A549 (cell line): ENCODE measurements at regions not wholly inside any gene's neighbourhood (a gene's known extent, or its start where the extent isn't known, plus 50 kb on each side); places are given as distances from the start of the nearest gene placed in this dataset.
"Not testable (repeated sequence)": the region's sequence is repeated elsewhere in the genome, so short reads cannot be mapped to it uniquely, and the experiment has no call there.

Experiments used
- CBX8 ChIP-seq: fragments of 200-600 bp; sonication (generic); IDR thresholded peaks from 2 replicates; pipeline ENCODE4 v1.6.1; 2016
- EP300 ChIP-seq, 2 experiments: fragments of >200 bp; sonication (Bioruptor Twin); formaldehyde crosslinking; IDR thresholded peaks; 2 replicates in 1 of 2; 3 replicates in 1 of 2; pipeline ENCODE4 v1.6.1; 2016 to 2017
- ESRRA ChIP-seq: fragments of 150-350 bp; IDR thresholded peaks from 2 replicates; pipeline ENCODE4 v1.6.1; 2014; ENCODE audit warnings: mild to moderate bottlenecking, low read length, borderline replicate concordance
- JUN ChIP-seq, 2 experiments: fragments of >200 bp; sonication (Bioruptor Twin); formaldehyde crosslinking; IDR thresholded peaks; 2 replicates in 1 of 2; 3 replicates in 1 of 2; pipeline ENCODE4 v1.6.1; 2016 to 2017
- POLR2A ChIP-seq: IDR thresholded peaks from 2 replicates; pipeline ENCODE4 v1.6.1; 2012; ENCODE audit warnings: mild to moderate bottlenecking, low read length
- RNF2 ChIP-seq: fragments of 200-600 bp; sonication (generic); IDR thresholded peaks from 2 replicates; pipeline ENCODE4 v1.6.1; 2016; ENCODE audit warnings: low read depth, mild to moderate bottlenecking, antibody characterized with exemption, moderate library complexity, borderline replicate concordance
- ZC3H11A ChIP-seq: fragments of 450-650 bp; IDR thresholded peaks from 2 replicates; pipeline ENCODE4 v1.6.1; 2014; ENCODE audit warnings: antibody characterized with exemption, mild to moderate bottlenecking
- TF ChIP-seq, protein P1 (sequence below): fragments of >200 bp; sonication (Bioruptor Twin); formaldehyde crosslinking; IDR thresholded peaks from 3 replicates; pipeline ENCODE4 v1.5.1; 2016
- TF ChIP-seq, protein P2 (sequence below): IDR thresholded peaks from 2 replicates; pipeline ENCODE4 v1.6.1; 2012; ENCODE audit warnings: low read depth, borderline replicate concordance
- TF ChIP-seq, protein P3 (sequence below): fragments of 200-600 bp; sonication (generic); IDR thresholded peaks from 2 replicates; pipeline ENCODE4 v1.6.1; 2016; ENCODE audit warnings: antibody characterized with exemption, mild to moderate bottlenecking, moderate library complexity
- TF ChIP-seq, protein P4 (sequence below): IDR thresholded peaks from 2 replicates; pipeline ENCODE4 v1.6.1; 2012

DNA sequence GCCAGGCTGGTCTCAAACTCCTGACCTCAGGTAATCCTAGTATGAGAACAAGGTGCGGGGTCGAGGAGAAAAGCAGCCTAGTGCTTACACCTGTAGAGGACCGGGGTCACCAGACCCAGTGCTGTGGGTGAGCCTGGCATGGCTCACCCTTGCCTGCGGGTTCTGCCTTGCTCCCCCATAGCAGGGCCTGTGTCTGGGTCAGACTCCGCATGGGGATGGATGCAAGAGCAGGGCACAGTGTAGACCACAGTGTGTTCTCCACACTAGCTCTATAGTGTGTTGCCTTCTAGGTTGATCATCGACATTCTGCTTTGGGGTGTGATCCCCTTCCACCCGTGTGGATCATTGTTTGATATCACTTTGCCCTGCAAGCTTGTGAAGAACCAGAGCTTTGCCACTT lies 135.7 kb downstream of the TP53TG3F start:
- TF ChIP-seq, protein P1, sequence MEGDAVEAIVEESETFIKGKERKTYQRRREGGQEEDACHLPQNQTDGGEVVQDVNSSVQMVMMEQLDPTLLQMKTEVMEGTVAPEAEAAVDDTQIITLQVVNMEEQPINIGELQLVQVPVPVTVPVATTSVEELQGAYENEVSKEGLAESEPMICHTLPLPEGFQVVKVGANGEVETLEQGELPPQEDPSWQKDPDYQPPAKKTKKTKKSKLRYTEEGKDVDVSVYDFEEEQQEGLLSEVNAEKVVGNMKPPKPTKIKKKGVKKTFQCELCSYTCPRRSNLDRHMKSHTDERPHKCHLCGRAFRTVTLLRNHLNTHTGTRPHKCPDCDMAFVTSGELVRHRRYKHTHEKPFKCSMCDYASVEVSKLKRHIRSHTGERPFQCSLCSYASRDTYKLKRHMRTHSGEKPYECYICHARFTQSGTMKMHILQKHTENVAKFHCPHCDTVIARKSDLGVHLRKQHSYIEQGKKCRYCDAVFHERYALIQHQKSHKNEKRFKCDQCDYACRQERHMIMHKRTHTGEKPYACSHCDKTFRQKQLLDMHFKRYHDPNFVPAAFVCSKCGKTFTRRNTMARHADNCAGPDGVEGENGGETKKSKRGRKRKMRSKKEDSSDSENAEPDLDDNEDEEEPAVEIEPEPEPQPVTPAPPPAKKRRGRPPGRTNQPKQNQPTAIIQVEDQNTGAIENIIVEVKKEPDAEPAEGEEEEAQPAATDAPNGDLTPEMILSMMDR = not testable (repeated sequence)
- not testable (repeated sequence) for TF ChIP-seq POLR2A; EP300 (IDR thresholded peaks at IDR 0.05); RNF2; CBX8; JUN (IDR thresholded peaks at IDR 0.05); ZC3H11A; ESRRA
- TF ChIP-seq, protein P2, sequence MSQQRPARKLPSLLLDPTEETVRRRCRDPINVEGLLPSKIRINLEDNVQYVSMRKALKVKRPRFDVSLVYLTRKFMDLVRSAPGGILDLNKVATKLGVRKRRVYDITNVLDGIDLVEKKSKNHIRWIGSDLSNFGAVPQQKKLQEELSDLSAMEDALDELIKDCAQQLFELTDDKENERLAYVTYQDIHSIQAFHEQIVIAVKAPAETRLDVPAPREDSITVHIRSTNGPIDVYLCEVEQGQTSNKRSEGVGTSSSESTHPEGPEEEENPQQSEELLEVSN = not testable (repeated sequence)
- TF ChIP-seq, protein P3, sequence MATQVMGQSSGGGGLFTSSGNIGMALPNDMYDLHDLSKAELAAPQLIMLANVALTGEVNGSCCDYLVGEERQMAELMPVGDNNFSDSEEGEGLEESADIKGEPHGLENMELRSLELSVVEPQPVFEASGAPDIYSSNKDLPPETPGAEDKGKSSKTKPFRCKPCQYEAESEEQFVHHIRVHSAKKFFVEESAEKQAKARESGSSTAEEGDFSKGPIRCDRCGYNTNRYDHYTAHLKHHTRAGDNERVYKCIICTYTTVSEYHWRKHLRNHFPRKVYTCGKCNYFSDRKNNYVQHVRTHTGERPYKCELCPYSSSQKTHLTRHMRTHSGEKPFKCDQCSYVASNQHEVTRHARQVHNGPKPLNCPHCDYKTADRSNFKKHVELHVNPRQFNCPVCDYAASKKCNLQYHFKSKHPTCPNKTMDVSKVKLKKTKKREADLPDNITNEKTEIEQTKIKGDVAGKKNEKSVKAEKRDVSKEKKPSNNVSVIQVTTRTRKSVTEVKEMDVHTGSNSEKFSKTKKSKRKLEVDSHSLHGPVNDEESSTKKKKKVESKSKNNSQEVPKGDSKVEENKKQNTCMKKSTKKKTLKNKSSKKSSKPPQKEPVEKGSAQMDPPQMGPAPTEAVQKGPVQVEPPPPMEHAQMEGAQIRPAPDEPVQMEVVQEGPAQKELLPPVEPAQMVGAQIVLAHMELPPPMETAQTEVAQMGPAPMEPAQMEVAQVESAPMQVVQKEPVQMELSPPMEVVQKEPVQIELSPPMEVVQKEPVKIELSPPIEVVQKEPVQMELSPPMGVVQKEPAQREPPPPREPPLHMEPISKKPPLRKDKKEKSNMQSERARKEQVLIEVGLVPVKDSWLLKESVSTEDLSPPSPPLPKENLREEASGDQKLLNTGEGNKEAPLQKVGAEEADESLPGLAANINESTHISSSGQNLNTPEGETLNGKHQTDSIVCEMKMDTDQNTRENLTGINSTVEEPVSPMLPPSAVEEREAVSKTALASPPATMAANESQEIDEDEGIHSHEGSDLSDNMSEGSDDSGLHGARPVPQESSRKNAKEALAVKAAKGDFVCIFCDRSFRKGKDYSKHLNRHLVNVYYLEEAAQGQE = not testable (repeated sequence)
- TF ChIP-seq, protein P4, sequence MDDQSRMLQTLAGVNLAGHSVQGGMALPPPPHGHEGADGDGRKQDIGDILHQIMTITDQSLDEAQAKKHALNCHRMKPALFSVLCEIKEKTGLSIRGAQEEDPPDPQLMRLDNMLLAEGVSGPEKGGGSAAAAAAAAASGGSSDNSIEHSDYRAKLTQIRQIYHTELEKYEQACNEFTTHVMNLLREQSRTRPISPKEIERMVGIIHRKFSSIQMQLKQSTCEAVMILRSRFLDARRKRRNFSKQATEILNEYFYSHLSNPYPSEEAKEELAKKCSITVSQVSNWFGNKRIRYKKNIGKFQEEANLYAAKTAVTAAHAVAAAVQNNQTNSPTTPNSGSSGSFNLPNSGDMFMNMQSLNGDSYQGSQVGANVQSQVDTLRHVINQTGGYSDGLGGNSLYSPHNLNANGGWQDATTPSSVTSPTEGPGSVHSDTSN = not testable (repeated sequence)
